K562 (cell line): ENCODE measurements at regions not wholly inside any gene's neighbourhood (a gene's known extent, or its start where the extent isn't known, plus 50 kb on each side); places are given as distances from the start of the nearest gene placed in this dataset.

Experiments
- ATAC-seq: fragments of 200-7000 bp; cut with Tn5 transposase; 3 replicates; pipeline ENCODE4 v1.9.1; 2020; ENCODE audit warnings: moderate library complexity
- BruUV-seq: library from RNA; stranded (reverse); fragments of 400-500 nt; replicated peaks from 2 replicates; lab custom pipeline; 2021; lab: Mats Ljungman, UMichigan
- CTCF ChIA-PET: fragments of 300-600 bp; formaldehyde crosslinking; extraction: SDS; loops from one replicate; lab custom pipeline; 2021; ENCODE audit warnings: low intra/inter-chr PET ratio; lab: Yijun Ruan, JAX
- POLR2A ChIA-PET: fragments of 300-600, 350-650 bp; sonication (Branson Sonifier 250); formaldehyde crosslinking; extraction: SDS; loops from one replicate; lab custom pipeline; 2021; ENCODE audit warnings: antibody characterized with exemption, inconsistent platforms; lab: Yijun Ruan, JAX
- DNase-seq, 4 experiments: peaks; one replicate each; pipeline versions ENCODE4 v3.0.0 to v3.0.0-alpha.2; 2011 to 2018; ENCODE audit warnings: low spot score in 3 of 4, mixed read lengths in 3 of 4; ENCODE audit errors: extremely low read depth in 1 of 4
- FAIRE-seq: peaks from 2 replicates; lab custom pipeline; 2011; peaks lifted over from hg19 to GRCh38; lab: Jason Lieb, UNC
- H2AFZ ChIP-seq: 2 replicates; pipeline ENCODE4 v1.6.0; 2011; ENCODE audit warnings: low read depth, low read length, control low read depth, inconsistent platforms
- H3K27ac ChIP-seq: fragments of 200-600 bp; 3 replicates; pipeline ENCODE4 v1.8.0; 2011; ENCODE audit warnings: low read depth, mild to moderate bottlenecking, control low read depth, inconsistent platforms, low read length, moderate library complexity, mixed read lengths; ENCODE audit errors: extremely low read depth
- H3K27me3 ChIP-seq, 2 experiments: fragments of 300-600 bp in 1 of 2; 2 replicates in 1 of 2; 3 replicates in 1 of 2; pipeline versions ENCODE4 v1.6.0 to v1.8.0; 2011; ENCODE audit warnings: inconsistent platforms in 2 of 2, low read length in 2 of 2, mild to moderate bottlenecking in 1 of 2, mixed read lengths in 1 of 2, moderate library complexity in 1 of 2; ENCODE audit not compliant: control insufficient read depth in 2 of 2, insufficient read depth in 2 of 2
- H3K36me3 ChIP-seq: fragments of 300-600 bp; 3 replicates; pipeline ENCODE4 v1.8.0; 2011; ENCODE audit warnings: mild to moderate bottlenecking, low read length, inconsistent platforms; ENCODE audit not compliant: control insufficient read depth, insufficient read depth
- H3K4me1 ChIP-seq, 2 experiments: fragments of 200-600 bp in 1 of 2; replicated peaks in 1 of 2; 2 replicates in 1 of 2; 3 replicates in 1 of 2; pipeline versions ENCODE4 v1.5.1 to v1.8.0; 2011; ENCODE audit warnings: inconsistent platforms in 2 of 2, low read length in 2 of 2, mild to moderate bottlenecking in 1 of 2, mixed read lengths in 1 of 2, moderate library complexity in 1 of 2; ENCODE audit not compliant: control insufficient read depth in 2 of 2, insufficient read depth in 2 of 2
- H3K4me2 ChIP-seq: 2 replicates; pipeline ENCODE4 v1.6.1; 2011; ENCODE audit warnings: low read length, control low read depth, inconsistent platforms, mixed read lengths; ENCODE audit not compliant: insufficient read depth
- H3K4me3 ChIP-seq: fragments of 200-600 bp; sonication (generic), shearing (Covaris generic); 2 replicates; pipeline ENCODE4 v1.5.1; 2016; ENCODE audit warnings: control low read depth, inconsistent platforms
- H3K79me2 ChIP-seq: fragments of 200-600 bp; 3 replicates; pipeline ENCODE4 v1.8.0; 2011; ENCODE audit warnings: low read length, inconsistent platforms; ENCODE audit not compliant: control insufficient read depth, insufficient read depth
- H3K9ac ChIP-seq, 2 experiments: 2 replicates each; pipeline versions ENCODE4 v1.6.0 to v1.6.1; 2011; ENCODE audit warnings: low read depth in 2 of 2, low read length in 2 of 2, control low read depth in 1 of 2, inconsistent platforms in 1 of 2, mild to moderate bottlenecking in 1 of 2, mixed read lengths in 1 of 2; ENCODE audit not compliant: insufficient read depth in 1 of 2
- H3K9me1 ChIP-seq: one replicate; pipeline ENCODE4 v1.6.0; 2011; ENCODE audit warnings: inconsistent platforms, mild to moderate bottlenecking, low read length, moderate library complexity; ENCODE audit not compliant: control insufficient read depth, insufficient read depth
- H3K9me3 ChIP-seq: replicated peaks from 2 replicates; pipeline ENCODE4 v1.5.1; 2011; ENCODE audit warnings: low read depth, low read length, inconsistent platforms; ENCODE audit not compliant: control insufficient read depth, insufficient read depth
- H4K20me1 ChIP-seq: replicated peaks from 2 replicates; pipeline ENCODE4 v1.6.1; 2011; ENCODE audit warnings: low read length, inconsistent platforms, mixed read lengths; ENCODE audit not compliant: control insufficient read depth, insufficient read depth
- BDP1 ChIP-seq: IDR thresholded peaks from 3 replicates; pipeline ENCODE4 v1.6.1; 2011; ENCODE audit not compliant: insufficient read length, insufficient read depth
- BMI1 ChIP-seq: fragments of 150-350 bp; IDR thresholded peaks from 2 replicates; pipeline ENCODE4 v1.6.1; 2014; ENCODE audit warnings: low read length
- STAT5A ChIP-seq: IDR thresholded peaks from 2 replicates; pipeline ENCODE4 v1.6.1; 2012; ENCODE audit warnings: low read length, inconsistent platforms, borderline replicate concordance
- ZNF717 ChIP-seq: fragments of 250-450 bp; sonication (Bioruptor Pico); IDR thresholded peaks from 2 replicates; pipeline ENCODE4 v1.5.0; 2021
- ZNF778 ChIP-seq: fragments of 450-650 bp; formaldehyde crosslinking; IDR thresholded peaks from 2 replicates; pipeline ENCODE4 v1.4.0; 2020; ENCODE audit warnings: mild to moderate bottlenecking, moderate library complexity
- WGBS: fragments of 100-300 bp; shearing (Covaris generic); methylation state at CpG from one replicate; pipeline ENCODE4 v1.1.6; 2016; ENCODE audit warnings: low coverage, mixed read lengths; ENCODE audit not compliant: insufficient coverage; ENCODE audit errors: missing lambda C conversion rate; 5-methylcytosine and 5-hydroxymethylcytosine counted together
- in situ Hi-C: fragments of 300-500 bp; cut with MboI; formaldehyde crosslinking; loops from 4 replicates; pipeline ENCODE4 v1.15.0; 2018; ENCODE audit warnings: inconsistent platforms, mixed read lengths
- intact Hi-C: fragments of 100-400 bp; cut with micrococcal nuclease; formaldehyde crosslinking; loops from 2 replicates; pipeline ENCODE4 v1.14.2; 2022
- TF ChIP-seq, protein P1 (sequence below): fragments of 450-650 bp; formaldehyde crosslinking; IDR thresholded peaks from 2 replicates; pipeline ENCODE4 v1.4.0; 2020; ENCODE audit warnings: mild to moderate bottlenecking, moderate library complexity
- TF ChIP-seq, protein P2 (sequence below): fragments of 250-450 bp; sonication (Bioruptor Pico); IDR thresholded peaks from 2 replicates; pipeline ENCODE4 v1.6.1; 2021; ENCODE audit warnings: mild to moderate bottlenecking
- TF ChIP-seq, protein P3 (sequence below): sonication (generic); formaldehyde crosslinking; IDR thresholded peaks from 2 replicates; pipeline ENCODE4 v1.8.1; 2022; ENCODE audit warnings: missing genetic modification reagents

DNA sequence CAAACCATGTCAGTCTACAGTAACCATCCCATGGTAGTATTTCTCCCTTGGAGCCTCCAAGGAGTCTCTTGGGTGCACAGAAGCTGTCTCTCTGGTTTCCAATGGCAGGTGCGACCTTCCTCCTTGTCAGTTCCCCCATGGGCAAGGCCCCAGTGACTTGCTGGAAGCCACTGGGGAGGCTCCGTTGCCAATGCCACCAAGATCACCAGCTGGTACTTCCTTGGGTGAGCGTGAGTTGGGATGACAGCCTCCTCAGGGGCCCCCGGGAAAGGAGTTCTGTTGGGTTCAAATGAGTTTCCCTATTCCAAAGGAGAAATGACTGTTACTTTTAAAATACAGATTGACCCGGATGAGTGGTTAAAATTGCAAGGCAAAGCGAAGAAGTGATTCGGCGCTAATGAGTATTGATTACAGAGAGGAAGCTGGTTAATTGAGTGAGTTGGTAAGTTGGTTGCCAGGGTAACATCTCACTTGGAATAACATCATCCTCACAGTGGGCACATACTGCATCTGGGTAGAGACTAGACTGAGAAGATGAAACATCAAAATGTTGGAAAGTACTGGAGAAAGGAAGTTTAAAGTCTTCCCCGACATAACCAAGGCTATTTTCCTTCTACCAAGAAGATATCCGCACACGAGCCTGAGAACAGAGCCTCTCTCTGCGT, 53.0 kb upstream of the LAPTM5 start:
- Histone ChIP-seq H3K36me3 (no peaks in the 10 kb centered on the region), H2AFZ (peak overlapping the region; percentile 87; the same call in 1 of the 2 replicates), H3K4me3 (no peak overlapping the region), H3K9ac (peak overlapping the region in 1 of 2 experiments; percentile 38; a peak in 1 of 4 replicates), H3K27ac (no peak overlapping the region), H4K20me1 (no peaks in the 10 kb centered on the region), H3K9me1 (no peaks in the 10 kb centered on the region)
- no TSS peak for BruUV-seq
- CTCF ChIA-PET: no interaction called here
- TF ChIP-seq ZNF778 (CRISPR knock-in tag): no peak
- TF ChIP-seq, protein P1, sequence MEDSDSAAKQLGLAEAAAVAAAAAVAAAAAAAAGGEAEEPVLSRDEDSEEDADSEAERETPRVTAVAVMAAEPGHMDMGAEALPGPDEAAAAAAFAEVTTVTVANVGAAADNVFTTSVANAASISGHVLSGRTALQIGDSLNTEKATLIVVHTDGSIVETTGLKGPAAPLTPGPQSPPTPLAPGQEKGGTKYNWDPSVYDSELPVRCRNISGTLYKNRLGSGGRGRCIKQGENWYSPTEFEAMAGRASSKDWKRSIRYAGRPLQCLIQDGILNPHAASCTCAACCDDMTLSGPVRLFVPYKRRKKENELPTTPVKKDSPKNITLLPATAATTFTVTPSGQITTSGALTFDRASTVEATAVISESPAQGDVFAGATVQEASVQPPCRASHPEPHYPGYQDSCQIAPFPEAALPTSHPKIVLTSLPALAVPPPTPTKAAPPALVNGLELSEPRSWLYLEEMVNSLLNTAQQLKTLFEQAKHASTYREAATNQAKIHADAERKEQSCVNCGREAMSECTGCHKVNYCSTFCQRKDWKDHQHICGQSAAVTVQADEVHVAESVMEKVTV (CRISPR knock-in tag): no peak
- no peak for TF ChIP-seq STAT5A
- no peak for TF ChIP-seq BDP1
- TF ChIP-seq, protein P2, sequence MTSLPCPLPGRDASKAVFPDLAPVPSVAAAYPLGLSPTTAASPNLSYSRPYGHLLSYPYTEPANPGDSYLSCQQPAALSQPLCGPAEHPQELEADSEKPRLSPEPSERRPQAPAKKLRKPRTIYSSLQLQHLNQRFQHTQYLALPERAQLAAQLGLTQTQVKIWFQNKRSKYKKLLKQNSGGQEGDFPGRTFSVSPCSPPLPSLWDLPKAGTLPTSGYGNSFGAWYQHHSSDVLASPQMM (CRISPR knock-in tag): no peak
- TF ChIP-seq, protein P3, sequence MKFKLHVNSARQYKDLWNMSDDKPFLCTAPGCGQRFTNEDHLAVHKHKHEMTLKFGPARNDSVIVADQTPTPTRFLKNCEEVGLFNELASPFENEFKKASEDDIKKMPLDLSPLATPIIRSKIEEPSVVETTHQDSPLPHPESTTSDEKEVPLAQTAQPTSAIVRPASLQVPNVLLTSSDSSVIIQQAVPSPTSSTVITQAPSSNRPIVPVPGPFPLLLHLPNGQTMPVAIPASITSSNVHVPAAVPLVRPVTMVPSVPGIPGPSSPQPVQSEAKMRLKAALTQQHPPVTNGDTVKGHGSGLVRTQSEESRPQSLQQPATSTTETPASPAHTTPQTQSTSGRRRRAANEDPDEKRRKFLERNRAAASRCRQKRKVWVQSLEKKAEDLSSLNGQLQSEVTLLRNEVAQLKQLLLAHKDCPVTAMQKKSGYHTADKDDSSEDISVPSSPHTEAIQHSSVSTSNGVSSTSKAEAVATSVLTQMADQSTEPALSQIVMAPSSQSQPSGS (CRISPR knock-in tag): no peak
- no peak for TF ChIP-seq ZNF717 (CRISPR knock-in tag)
- TF ChIP-seq BMI1: no peak
- TF ChIP-seq, all 486 proteins: peak for 0
- ATAC-seq (no peak), FAIRE-seq (no peak), DNase-seq (no peak)
- Histone ChIP-seq H3K4me1 (peaks cover 15 to 33% of the 10 kb centered on the region in 2 experiments), H3K27me3 (peaks cover 0 to 7% of the 10 kb centered on the region in 2 experiments; a peak in 1 of 5 replicates), H3K79me2 (no peaks in the 10 kb centered on the region), H3K9me3 (no peaks in the 10 kb centered on the region), H3K4me2 (no peak overlapping the region)
- WGBS: 71% methylated on average over 12 of the region's 12 CpGs
- POLR2A ChIA-PET: interaction anchor here (0.7 to 3.0 kb wide), 3 partner anchors 10 to 56 kb away, joined by 3 to 12 read pairs (median 5); no protein-coding TSS in a partner anchor
- in situ Hi-C loops (no loop called here), intact Hi-C loops (no loop called here)
